ENCODE measurements at regions not wholly inside any gene's neighbourhood (a gene's known extent, or its start where the extent isn't known, plus 50 kb on each side); places are given as distances from the start of the nearest gene placed in this dataset.
"Not testable (repeated sequence)": the region's sequence is repeated elsewhere in the genome, so short reads cannot be mapped to it uniquely, and the experiment has no call there.

DNA sequence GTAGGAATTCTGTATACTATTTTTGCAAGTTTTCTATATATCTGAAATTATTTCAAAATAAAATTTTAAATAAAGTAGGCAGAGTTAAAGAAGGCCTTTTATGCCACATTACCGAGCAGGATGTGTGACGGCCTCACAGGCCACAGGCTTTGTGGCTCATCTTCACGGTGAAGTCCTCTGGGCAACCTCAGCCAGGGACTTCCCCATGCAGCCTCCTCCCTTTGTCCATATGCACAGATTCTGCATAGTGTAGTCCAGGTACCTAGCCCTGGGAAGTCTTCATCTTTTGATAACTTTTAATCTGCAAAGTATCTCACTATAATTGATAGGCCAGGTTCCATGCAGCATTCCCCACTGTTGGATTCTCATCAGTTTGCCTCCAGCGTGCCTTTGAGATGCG, 62.8 kb downstream of the ARHGAP11B start:
- DNase-seq = not testable (repeated sequence)

DNA sequence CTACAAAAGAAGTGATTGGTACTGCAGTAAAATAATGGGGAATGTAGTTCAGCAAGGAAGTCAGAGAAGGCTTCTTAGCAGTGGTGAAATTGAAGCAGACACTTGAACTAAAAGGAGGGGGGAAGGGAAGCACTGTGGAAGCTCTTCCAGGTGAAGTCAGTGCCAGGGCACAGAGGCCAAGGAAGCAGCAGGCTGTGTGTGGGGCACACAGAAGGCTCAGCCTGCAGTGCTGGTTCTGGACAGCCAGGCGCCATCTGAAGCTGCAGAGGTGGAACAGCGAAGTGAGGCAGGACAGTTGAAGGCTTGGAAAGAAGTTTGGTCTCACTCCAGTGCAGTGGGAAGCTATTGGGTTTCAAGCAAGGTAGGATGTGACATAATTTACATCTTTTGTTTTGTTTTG, 64.2 kb downstream of the ARHGAP11B start:
- not testable (repeated sequence) for DNase-seq

DNA sequence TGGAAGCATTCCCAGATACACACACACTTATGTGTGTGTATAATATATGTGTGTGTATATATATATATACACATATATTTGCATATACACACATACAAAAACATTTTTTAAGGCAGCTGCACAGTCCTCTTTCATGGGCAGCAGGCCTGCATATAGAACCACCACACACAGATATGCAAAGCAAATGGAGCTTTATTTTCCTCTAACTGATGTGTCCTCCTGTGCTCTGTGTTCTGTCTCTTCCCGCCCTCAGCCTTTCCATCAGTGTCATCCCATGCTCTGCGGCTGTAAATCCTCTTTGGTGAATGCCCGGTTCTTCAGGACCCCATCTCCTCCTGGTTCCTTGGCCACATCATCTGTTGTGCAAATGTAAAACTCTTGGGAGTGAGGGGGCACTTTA, 69.9 kb downstream of the ARHGAP11B start:
- DNase-seq = not testable (repeated sequence)

DNA sequence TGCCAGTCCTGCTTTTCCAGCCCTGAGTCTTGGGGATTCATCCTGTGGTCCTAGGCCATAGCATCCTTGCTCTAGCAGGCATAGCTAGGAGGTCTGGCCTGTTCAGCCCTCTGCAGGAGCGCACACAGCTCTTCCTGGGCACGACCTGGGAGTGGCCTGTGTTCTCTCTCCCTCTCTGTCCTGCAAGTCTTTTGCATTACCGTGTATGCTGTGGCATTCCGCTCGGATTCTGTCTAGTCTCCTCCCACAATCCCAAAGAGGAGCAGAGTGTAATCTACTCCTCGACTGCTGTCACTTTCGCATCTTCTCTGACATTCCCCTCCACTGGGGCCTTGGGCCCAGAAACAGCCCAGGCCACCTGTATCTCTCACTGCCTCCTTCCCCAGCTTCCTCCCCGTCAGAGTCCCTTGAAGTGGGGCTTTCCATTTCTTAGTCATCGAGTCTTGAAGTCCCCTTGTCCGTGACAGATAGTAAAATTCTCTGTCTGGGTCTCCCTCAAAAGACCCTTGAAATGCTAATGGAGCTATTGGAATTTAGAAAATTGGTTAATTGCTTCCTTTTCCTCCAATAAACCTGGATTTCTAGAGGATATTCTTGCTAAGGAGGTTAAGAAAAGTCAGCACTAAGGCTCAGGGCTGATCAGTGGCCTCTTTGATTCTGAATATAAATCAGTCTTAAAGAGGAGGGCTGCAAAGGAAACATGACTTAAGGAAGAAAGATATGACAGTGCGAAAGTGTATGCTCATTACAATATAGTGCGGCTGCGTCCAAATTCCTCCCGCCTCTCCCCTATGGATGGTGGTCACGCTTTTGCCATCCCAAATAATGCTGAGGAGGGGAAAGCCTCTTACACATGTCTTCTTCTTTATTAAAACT, 70.7 kb downstream of the ARHGAP11B start:
- not testable (repeated sequence) for DNase-seq

DNA sequence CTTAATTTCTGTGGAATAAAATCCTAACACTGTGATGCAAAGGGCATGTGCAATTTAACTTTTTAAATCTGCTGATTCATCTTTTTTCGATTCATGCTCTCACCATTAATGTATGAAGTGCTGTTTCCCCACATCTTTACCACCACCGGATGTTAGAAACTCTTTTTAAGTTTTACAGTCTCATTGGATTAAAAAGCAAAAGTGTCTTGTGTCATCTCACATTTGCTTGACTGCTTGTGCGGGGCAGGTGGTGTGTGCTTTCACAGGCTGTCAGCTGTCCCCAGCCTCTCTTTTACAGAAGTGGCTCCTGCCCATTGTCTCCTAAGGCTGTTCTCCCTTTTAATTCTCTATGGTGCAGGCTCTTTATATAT, 71.4 kb downstream of the ARHGAP11B start:
- DNase-seq = peak; percentile 41

DNA sequence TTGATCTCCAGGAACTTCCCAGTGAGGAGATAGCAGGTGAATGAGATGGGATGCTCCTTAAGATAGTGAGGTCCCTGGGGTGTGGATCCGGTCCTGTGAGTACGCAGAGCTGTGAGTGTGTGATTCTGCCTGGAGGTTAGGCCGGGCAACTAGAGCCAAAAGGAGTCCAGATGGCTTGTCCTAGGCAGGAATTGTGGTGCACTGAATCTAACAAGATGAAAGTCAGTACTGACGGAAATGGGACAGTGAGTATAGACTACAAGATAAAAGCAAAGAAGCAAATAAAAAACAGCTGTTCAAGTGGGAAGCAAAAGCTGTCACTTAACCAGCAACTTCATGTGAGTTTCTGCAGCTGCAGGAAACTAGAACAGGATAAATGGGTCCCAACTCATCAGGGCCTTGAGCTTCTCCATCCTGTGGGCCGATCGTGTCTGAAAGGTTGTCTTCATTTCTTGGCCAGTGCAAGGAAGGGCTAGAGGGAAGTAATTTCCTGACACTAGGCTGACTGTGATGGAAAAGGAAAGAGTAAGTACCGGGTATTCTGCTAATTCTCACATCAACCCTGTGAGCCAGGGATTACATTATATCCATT, 74.2 kb downstream of the ARHGAP11B start:
- DNase-seq = not testable (repeated sequence)

DNA sequence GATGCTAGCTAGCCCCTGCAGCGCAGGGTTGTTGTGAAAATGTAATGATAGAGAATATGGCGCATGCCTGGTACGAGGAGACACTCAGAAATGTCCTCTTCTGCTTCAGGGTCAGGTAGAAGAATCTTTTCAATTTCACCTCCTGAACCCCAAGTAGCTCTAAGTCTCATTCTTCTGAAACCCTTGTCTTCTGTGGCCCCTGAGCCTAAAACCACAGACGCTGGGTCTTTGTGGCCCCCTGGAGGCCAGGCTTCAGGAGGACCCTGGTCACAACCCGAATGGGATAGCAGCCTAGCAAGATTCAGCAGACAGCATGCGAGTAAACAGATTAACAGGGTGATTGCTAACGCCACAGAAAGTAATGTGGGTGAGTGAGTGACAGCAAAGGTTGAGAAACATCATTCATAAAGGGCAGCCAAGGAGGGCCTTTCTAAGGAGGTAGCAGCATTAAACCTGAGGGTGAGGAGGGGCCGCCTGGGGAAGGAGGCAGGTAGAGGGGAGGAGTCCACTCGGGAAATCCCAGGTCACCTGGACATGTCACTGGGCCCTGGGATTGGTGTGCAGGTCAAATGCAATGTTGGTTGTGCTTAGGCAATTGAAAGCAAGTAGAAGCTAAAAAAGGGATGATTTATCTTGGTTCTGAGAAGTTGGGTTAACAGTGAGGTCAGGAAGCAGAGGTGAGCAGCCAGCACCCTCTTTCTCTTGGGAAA, 82.2 kb downstream of the ARHGAP11B start:
- not testable (repeated sequence) for DNase-seq

DNA sequence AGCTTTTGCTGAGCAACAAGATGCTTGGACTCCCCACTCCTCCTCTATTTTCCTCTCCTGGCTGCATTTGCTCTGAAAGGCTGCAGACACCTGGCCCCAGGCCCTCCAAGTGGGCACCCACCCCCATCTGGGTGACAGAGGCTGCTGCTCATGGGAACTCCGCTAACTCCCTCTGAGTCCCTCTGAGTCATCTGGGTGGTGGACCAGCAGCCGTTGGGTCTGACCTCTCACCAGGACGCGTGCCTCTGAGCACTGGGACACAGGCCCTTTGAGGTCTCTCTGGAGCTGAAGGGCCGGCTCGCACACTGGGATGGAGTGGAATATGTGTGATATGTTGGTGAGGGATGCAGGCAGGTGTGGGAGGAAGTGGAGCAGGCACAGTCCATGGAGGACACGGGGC, 82.9 kb downstream of the ARHGAP11B start:
- DNase-seq = not testable (repeated sequence)

DNA sequence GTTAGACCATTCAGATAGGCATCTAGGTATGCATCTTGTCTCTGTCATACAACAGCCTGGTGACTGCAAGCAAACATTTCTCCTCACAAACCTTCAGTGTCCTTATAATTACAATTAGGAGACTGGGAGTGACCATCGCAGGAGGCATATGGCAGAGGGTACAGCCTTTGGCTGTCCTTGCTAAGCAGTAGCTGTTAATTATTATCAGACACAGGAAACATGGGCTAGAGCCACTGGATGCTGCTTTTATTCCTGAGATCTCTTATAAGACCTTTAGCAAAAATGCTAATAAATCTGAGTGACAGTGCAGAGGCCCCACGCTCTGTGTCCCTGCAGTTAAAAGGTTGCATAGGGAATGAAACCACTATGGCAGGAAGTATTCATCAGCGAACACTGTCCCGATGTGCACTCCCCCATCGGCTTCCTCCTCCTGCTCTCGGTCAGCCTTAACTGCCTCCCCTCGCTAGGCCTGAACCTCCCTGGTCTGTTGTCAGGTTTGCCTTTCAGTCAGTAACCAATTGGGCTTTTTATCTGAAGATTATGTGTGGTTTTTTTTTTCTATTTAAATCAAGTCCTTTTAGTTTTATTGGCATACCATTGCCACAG, 92.2 kb downstream of the ARHGAP11B start:
- not testable (repeated sequence) for DNase-seq

DNA sequence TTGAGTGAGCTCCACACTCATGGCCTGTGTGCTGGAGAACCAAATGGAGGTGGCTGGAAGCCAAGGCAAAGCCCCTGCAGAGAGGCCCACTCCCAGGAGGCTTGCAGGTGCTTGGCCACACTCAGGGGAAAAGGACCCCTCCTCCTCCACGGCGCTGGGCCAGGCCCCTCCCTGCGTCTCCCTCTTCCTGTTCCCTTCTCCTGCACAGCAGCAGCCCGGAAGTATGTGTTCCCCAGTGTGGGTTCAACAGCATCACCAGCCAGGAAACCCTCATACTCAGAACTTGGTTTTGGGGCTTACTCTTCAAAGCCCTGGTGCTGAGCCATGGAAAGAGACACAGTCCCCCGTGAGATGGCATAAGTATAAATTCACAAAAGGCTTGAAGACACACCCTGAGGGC, 93.4 kb downstream of the ARHGAP11B start:
- DNase-seq = not testable (repeated sequence)

DNA sequence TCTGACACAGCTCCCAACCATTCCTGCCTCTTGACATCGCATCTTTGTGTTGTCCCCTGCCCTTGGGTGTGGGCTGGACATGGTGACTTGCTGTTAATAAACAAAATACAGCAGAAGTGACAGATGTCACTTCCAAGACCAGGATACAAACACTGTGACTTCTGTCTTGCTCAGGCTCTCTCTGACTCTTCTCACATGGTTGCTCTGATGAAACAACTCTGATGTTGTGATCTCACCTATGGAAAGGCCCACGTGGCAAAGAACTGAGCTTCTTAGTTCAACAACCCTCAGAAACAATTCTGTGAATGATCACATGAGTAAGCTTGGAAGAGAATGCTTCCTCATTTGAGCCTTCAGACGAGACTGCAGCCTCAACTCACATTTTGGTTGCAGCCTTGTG, 94.9 kb downstream of the ARHGAP11B start:
- not testable (repeated sequence) for DNase-seq

DNA sequence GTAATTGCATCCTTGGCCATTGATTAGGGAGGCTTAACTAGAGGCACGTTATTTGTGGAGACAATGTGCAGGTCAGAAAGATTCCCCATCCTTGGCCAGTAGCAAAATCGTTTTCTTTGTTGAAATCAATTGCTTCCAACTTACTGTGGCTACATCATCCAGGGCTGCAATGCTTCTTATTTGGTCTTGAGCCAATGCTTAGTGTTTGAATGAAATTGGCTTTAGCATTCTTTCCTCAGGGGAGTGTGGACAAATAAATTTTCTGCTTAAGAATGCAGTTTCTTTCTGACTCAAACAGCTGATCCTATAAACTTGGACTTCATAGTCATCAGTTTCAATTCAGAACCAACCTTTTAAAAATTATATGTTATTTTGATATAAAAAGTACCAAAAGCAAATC, 95.6 kb downstream of the ARHGAP11B start:
- not testable (repeated sequence) for DNase-seq

DNA sequence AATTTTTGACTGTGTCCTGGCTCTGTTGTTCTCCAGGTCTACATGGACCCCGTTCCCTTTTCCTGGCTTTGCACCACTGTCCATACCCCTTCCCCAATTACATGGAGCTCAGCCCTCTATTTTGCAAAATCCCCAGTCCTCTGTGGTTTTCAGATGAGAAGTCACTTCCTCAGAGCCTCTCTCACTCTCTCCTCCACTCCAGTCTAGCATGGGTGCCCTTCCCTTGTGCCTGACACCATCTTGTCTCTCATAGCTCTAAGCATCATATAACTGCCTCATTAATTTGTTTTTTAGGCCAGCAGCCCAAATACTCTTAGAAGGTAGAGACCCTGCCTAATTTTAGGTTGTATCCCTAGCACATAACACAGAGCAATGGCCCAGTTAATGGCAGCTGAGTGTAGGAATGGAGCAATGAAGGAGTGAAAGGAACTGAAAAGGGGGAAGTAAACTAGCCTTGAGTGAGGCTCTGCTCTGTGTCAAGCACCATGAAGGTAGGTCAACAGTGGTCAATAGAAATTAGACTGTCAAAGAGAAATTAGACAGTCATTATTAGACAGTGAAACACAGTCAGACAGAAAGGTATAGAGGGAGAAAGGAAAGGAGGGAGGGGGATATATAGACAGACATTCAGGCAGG, 97.7 kb downstream of the ARHGAP11B start:
- not testable (repeated sequence) for DNase-seq

DNA sequence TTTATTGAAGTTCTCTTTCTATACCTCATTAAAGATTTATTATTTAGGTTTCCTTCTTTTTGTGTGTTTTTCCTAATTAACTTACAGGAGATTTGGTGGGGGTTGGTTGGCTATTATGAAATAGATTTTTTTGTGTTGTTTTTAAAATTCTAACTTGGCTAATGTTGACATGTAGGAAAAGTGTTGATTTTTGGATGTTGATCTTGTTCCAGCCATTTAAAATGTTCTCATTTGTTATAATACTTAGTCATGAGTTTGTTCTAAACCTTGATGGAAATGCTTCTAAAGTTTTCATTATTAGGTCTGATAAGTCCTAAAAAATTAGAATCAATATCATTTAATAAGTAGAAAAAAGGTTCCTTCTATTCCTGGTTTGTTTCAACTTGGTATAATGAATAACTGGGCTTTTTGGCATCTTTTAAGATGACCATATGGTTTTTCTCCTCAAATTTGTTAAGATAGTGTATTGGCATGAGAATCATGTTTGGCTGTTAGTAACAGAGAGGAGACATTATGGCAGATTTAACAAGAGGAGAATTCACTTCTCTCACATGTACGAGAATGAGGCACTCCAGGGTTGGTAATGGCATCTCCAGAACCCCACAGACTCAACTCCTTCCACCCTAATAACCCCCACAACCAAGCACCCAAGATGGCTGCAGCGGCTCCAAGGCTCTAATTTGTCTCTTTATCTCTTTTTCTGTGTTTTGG, 104.1 kb downstream of the ARHGAP11B start:
- DNase-seq = not testable (repeated sequence)

DNA sequence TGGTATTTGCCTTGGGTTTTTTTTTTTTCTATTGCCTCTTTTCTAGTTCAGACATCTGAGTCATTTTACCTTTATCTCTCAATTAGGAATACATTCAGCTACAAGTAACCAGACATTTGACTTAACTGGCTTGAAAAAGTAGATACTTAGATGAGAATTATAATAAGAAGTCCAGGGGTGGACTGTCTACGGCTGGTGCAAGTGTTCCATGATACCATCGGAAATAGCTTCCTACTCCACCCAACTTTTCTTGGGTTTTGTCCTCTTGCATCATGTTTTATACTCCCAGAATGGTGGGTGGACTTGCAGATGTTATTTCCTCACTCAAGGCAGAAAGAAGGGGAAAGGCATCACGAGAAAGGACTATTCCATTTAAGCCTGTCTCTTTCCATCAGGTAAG, 104.7 kb downstream of the ARHGAP11B start:
- DNase-seq = not testable (repeated sequence)

DNA sequence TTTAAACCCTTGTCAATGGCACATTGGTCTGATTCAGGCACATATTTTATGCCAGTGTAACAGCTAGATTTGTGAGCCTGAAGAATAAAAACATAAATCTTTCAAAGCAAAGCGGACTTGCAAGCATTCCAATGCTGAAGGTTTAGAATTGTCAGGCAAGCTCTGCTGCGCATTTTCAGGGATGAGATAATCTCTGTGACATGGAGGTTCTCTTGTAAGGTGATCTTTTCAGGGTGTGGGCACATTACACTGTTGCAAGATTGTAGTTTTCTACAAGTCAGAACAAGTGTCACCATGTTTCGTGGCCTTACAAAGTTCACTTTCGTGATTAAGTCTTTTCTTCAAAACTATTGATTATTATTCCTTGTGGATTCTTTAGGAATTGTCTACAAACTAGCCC, 106.2 kb downstream of the ARHGAP11B start:
- not testable (repeated sequence) for DNase-seq

DNA sequence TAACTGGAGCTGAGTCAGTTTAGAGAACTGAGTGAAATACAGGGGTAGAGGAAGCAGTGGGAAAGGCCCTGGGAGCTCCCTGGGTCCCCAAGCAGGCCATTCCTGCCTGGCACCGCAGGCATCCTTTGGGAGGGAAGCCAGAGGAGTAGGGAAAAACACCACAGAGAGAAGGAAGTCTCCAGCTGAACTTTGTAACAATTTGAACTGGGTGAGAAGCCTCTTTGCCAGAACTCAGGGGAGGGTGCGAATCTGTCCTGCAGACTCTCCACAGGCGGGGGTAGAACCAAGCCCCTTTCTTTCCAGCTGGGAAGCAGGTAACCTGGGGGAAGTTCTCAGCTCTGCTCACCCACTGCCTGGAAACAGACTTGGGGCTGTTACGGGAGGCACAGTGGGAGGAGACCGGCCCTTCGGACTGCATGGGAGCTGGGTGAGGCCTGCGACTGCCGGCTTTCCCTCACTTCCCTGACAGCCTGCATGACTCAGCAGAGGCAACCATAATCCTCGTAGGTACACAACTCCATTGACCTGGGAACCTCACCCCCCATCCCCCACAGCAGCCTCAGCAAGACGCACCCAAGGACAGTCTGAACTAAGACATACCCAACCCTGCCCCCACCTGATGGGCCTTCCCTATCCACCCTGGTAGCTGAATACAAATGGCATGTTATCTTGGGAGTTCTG, 110.1 kb downstream of the ARHGAP11B start:
- DNase-seq = not testable (repeated sequence)

DNA sequence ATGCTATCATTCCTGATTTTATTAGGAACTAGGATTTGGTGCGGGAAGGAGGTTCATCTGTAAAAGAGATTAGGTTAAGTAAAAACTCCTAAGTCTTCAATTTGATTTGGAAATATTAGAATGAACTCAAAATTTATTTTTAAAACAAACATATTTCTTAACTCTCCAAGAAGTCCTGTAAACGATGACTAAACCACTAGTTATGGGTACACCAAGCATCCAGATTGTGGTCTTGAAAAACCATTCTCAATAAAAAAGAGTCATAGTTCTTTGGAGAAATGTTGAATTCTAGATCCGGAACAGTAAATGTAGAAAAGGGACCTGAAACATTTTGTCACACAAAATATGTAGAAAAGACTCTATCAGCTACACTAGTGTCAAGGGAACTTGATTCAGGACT, 116.9 kb downstream of the ARHGAP11B start:
- DNase-seq = not testable (repeated sequence)

DNA sequence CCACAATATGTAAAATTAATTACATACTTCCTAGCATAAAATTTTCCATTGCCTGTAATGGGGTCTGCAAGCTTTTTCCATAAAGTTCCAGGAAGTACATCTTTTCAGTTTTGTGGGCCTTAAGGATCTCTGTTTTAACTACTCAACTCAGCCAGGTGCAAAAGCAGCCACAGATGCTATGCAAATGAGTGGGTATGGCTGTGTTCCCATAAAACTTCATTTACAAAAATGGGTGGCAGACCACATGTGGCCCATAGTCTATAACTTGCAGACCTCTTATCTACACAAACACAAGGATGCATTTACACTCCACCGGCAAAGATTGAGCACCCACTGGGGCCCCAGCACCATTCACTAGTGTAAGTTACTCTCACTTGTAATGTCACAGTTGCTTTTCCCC, 123.1 kb downstream of the ARHGAP11B start:
- not testable (repeated sequence) for DNase-seq

DNA sequence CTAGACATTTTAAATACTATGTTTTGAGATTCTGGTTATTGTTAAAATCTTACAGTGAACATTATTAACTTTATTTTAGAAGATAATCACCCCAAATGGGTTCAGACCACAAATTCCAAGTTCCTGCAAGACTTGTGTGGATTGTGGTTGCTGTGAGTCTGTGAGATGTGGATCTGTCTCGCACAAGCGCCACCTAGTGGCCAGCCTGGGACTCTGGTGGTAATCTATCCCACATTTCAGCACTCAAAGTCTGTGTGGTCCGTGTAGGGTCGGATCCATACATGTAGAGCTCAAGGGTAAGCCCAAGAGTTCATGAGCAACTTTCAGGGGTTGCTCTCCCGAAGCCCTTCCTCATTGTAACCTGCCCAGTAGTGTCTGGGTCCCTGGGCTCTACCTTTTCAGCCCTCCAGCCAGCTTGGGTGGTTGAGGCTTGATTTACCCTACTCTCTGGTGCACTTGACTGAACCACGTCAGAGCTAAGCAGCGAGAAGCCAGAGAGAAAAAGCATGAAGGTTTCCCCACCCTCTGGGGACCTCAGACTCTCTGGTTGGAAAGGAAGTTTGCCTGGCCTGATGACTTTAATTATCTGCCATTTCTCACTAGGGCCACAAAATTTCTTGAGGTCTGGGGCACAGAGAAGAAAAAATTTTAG, 129.2 kb downstream of the ARHGAP11B start:
- peak; percentile 74 for DNase-seq

DNA sequence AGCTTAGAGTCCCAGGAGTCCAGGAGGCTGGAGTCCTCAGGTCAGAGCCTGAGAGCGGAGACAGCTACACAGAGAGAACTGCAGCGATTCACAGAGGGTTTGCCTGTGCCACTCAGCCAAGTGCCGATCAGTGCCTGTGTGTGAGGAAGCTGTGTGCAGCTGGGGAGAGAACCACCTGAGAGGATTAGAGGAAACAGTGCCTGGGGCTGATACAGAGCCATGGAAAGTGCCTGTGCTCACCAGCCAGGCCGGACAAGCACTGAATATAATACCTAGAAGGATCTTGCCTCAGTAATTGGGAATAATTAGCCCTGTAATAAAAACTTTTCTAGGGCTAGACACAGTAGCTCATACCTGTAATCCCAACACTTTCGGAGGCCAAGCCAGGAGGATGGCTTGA, 134.7 kb downstream of the ARHGAP11B start:
- not testable (repeated sequence) for DNase-seq
